Neural crest cell (in vitro differentiated cells): ENCODE measurements at regions not wholly inside any gene's neighbourhood (a gene's known extent, or its start where the extent isn't known, plus 50 kb on each side); places are given as distances from the start of the nearest gene placed in this dataset.

ENCODE experiments used
- DNase-seq: peaks from one replicate; pipeline ENCODE4 v3.0.0; 2021; ENCODE audit warnings: low read depth, mixed read lengths, low spot score
- H3K27ac Mint-ChIP-seq: one replicate; pipeline ENCODE4 v1.8.0; 2021; ENCODE audit warnings: mild to moderate bottlenecking, mixed read lengths; ENCODE audit not compliant: unreplicated experiment
- H3K27me3 Mint-ChIP-seq: 2 replicates; pipeline ENCODE4 v1.8.0; 2021; ENCODE audit warnings: low read depth, mild to moderate bottlenecking, mixed read lengths
- H3K36me3 Mint-ChIP-seq: 2 replicates; pipeline ENCODE4 v1.8.0; 2021; ENCODE audit warnings: low read depth, mild to moderate bottlenecking, mixed read lengths
- H3K4me1 Mint-ChIP-seq: 2 replicates; pipeline ENCODE4 v1.8.0; 2021; ENCODE audit warnings: mixed read lengths
- H3K4me3 Mint-ChIP-seq: one replicate; pipeline ENCODE4 v1.8.0; 2021; ENCODE audit warnings: mild to moderate bottlenecking, mixed read lengths
- H3K9me3 Mint-ChIP-seq: 2 replicates; pipeline ENCODE4 v1.8.0; 2021; ENCODE audit warnings: mixed read lengths
- CTCF ChIP-seq: fragments of 200-600 bp; sonication (generic); conservative IDR thresholded peaks from 2 replicates; pipeline ENCODE4 v1.5.0; 2021; ENCODE audit warnings: antibody characterized with exemption, mild to moderate bottlenecking

GRCh38 chr13:33934951-33935371, 117.0 kb downstream of the RFC3 start:
- Mint-ChIP-seq H3K36me3 (no peaks in the 10 kb centered on the region), H3K27me3 (no peaks in the 10 kb centered on the region), H3K4me1 (peaks cover 29% of the 10 kb centered on the region), H3K27ac (peak overlapping the region; percentile 24), H3K9me3 (peaks cover 2% of the 10 kb centered on the region), H3K4me3 (no peak overlapping the region)
- DNase-seq = no peak
- TF ChIP-seq CTCF = no peak

DNA sequence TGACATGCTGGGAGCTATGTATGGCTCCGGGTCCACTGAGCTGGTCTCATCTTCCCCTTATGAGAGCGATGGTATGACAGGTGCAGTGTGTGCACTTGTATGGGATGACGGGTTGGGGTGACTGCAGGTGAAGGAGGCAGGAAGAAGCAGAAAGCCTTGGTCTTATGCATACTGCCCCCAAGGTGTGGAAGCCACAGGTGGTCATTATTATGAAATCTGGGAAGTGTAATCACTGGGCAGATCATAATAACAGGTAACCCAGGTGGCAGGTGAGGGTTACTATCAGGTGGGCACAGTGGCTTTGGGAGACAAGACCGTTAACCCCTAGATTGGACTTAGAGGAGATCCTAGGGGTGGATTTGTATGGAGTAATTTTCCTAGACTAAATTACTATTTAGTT, 118.0 kb downstream of the RFC3 start:
- H3K9me3 Mint-ChIP-seq = peaks cover 2% of the 10 kb centered on the region
- peak overlapping the region; percentile 75 for H3K27ac Mint-ChIP-seq
- peaks cover 2% of the 10 kb centered on the region for H3K36me3 Mint-ChIP-seq
- peaks cover 29% of the 10 kb centered on the region for H3K4me1 Mint-ChIP-seq
- no peaks in the 10 kb centered on the region for H3K27me3 Mint-ChIP-seq
- DNase-seq = no peak
- no peak overlapping the region for H3K4me3 Mint-ChIP-seq
- no peak for TF ChIP-seq CTCF

- Mint-ChIP-seq H3K9me3 (peaks cover 2% of the 10 kb centered on the region), H3K4me3 (no peak overlapping the region), H3K36me3 (peaks cover 2% of the 10 kb centered on the region), H3K27me3 (no peaks in the 10 kb centered on the region), H3K27ac (peak overlapping the region; percentile 75), H3K4me1 (peaks cover 19% of the 10 kb centered on the region)
- TF ChIP-seq CTCF = no peak
- no peak for DNase-seq
Observed at GRCh38 chr13:33937373-33938098, 119.6 kb downstream of the RFC3 start.

DNA sequence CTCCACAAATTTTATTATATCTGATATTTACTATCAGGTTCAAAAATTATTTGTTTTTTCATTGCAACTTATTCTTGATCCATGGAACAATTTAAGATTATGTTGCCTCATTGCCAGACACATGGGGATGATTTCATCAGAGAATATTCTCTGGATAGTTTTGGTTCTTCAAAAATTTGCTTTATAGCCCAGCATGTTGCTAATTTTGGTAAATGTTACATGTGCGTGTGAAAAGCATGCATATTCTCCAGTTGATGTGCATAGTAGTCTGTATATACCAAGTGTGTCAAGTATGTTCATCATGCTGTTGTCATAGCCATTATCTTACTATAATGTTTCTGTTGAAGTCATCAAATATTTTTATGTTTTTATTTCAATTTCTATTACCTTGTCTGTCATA, 122.3 kb downstream of the RFC3 start:
- DNase-seq = no peak
- H3K36me3 Mint-ChIP-seq = peaks cover 9% of the 10 kb centered on the region
- no peak for TF ChIP-seq CTCF
- no peak overlapping the region for H3K27ac Mint-ChIP-seq
- H3K4me3 Mint-ChIP-seq = no peak overlapping the region
- peaks cover 2% of the 10 kb centered on the region for H3K9me3 Mint-ChIP-seq
- peaks cover 12% of the 10 kb centered on the region for H3K4me1 Mint-ChIP-seq
- H3K27me3 Mint-ChIP-seq = no peaks in the 10 kb centered on the region

- peaks cover 2% of the 10 kb centered on the region for H3K9me3 Mint-ChIP-seq
- no peak overlapping the region for H3K4me3 Mint-ChIP-seq
- no peak for DNase-seq
- TF ChIP-seq CTCF = no peak
- peaks cover 12% of the 10 kb centered on the region for H3K4me1 Mint-ChIP-seq
- H3K27ac Mint-ChIP-seq = no peak overlapping the region
- H3K36me3 Mint-ChIP-seq = peaks cover 9% of the 10 kb centered on the region
- no peaks in the 10 kb centered on the region for H3K27me3 Mint-ChIP-seq
Observed at GRCh38 chr13:33940898-33941297, 122.9 kb downstream of the RFC3 start.
